ENCODE measurements at regions not wholly inside any gene's neighbourhood (a gene's known extent, or its start where the extent isn't known, plus 50 kb on each side); places are given as distances from the start of the nearest gene placed in this dataset.

DNA sequence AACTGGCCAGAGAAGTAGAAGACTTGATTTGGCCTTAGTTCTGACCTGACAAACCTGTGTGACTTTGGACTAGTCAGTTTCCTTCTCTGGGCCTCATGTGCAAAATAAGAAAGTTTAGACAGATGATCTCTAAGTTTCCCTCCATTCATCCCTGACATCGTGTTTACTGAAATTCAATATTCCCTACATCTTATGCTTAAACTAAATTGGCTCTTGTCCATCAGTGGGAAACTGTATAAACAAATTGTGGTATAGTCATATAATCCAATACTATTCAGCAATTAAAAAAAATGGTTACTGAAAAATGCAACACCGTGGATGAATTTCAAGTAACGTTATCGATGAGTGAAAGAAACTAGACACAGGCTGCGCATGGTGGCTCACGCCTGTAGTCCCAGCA lies 64.4 kb upstream of the HRH1 start:
- intact Hi-C loops (cut with DNase I) = no loop called here
- no peak for DNase-seq (ENCODE audit: low spot score)

GRCh38 chr3:11090551-11090950 lies 63.7 kb upstream of the HRH1 start:
- no peak for DNase-seq (ENCODE audit: low spot score)
- intact Hi-C loops (cut with DNase I) = no loop called here

DNA sequence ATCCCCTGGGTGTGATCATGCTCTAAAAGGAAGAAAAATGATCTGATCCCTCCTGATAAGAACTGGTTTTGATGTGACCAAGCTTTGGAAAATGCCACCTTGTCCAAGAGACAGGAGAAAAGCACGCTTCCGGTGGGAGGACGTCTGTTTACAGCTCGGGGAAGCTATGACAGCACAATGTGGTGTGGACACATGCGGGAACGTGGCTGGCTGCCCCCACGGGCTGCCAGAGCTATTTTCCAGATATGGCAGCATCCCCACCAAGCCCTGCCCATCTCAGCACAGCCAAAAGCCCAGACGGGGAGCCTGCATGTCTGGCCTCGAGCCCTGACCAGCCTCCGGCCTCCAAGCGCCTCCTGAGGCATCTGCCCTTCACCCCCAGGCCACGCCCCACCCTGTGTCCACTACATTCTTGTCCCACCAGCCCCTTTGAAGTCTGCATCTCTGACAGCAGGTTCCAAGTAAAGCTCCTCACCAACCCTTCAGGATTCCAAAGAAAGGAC lies 63.2 kb upstream of the HRH1 start:
- intact Hi-C loops (cut with DNase I) = no loop called here
- DNase-seq (ENCODE audit: low spot score) = no peak

- intact Hi-C loops (cut with DNase I) = no loop called here
- no peak for DNase-seq (ENCODE audit: low spot score)
These were observed 62.5 kb upstream of the HRH1 start for GRCh38 chr3:11091791-11092190.

DNA sequence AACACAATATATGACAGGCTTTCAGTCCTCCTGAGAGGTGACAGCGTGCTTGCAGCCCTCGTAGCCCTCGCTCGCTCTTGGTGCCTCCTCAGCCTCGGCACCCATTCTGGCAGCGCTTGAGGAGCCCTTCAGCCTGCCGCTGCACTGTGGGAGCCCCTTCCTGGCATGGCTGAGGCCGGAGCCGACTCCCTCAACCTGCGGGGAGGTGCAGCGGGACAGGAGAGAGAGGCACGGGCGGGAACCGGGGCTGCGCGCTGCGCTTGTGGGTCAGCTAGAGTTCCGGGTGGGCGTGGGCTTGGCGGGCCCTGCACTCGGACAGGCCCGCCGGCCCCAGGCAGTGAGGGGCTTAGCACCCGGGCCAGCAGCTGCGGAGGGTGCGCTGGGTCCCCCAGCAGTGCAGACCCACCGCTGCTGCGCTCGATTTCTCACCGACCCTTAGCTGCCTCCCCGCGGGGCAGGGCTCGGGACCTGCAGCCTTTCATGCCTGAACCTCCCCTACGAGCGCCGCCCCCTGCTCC lies 60.4 kb upstream of the HRH1 start:
- intact Hi-C loops (cut with DNase I) = no loop called here
- no peak for DNase-seq (ENCODE audit: low spot score)

DNA sequence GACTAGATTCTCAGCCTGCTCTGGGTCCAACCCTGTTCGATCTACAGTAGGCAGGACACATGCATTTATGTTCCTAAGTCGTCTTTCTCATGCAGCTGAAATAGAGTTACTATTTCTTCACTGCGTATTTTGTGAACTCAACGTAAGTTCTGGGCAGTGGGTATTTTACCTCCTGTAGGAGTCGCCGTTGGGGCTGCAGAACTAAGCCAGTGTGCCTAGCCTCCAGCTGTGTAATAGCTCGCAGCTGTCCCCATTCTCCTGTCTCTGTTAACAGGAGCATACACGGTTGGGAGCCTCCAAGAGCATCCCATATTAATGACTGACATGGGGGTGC lies 58.4 kb upstream of the HRH1 start:
- intact Hi-C loops (cut with DNase I) = no loop called here

DNA sequence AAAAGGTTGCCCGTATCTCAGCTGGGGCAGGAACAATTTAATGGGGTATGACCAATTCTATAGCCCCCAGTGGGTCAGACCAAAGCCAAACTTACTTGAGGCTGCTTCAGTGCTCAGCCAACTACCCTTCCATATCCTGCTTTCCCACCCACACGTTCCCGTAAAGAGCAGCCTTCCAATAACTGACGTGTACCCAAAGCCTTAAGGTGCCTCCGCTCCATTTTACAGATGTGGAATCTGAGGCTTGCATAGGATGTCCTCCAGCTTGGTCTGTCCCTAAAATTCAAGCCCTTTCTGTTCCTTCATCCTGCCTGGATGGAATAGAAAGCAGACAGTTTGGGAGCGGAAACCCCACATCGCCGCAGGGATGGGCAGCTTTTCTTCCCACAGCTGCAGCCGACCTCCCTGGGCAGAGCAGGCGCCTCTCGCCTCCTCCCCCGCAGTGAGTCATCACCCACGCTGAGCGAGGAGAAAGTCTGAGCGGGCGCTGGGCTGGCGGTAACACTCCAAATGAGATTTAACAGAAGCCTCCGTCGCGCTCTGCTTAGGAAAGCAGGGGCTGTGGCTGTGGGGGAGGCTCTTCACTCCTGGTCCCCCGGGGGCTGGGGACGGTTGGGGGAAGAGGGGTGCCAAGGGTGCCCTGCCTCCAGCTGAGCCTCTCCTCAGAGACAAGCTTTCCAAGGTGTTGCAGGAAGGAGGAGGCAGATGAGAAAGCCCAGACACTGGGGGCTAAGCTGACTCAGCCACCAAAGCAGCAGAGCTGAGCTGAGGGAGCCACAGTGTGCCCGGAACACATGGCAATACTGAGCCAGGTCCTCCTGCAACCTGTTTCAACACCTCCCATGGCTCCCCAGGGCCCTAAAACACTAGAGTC lies 57.8 kb upstream of the HRH1 start:
- DNase-seq (ENCODE audit: low spot score) = peak; percentile 94
- intact Hi-C loops (cut with DNase I) = no loop called here

More for the DNA sequence above, 58.4 kb upstream of the HRH1 start:
- DNase-seq (ENCODE audit: low spot score) = no peak

GRCh38 chr3:11099306-11099705 lies 55.0 kb upstream of the HRH1 start:
- intact Hi-C loops (cut with DNase I) = no loop called here
- DNase-seq (ENCODE audit: low spot score) = no peak

All from posterior vena cava (tissue), 2 donors.